ENCODE measurements at regions not wholly inside any gene's neighbourhood (a gene's known extent, or its start where the extent isn't known, plus 50 kb on each side); places are given as distances from the start of the nearest gene placed in this dataset.
"Not testable (repeated sequence)": the region's sequence is repeated elsewhere in the genome, so short reads cannot be mapped to it uniquely, and the experiment has no call there.

DNA sequence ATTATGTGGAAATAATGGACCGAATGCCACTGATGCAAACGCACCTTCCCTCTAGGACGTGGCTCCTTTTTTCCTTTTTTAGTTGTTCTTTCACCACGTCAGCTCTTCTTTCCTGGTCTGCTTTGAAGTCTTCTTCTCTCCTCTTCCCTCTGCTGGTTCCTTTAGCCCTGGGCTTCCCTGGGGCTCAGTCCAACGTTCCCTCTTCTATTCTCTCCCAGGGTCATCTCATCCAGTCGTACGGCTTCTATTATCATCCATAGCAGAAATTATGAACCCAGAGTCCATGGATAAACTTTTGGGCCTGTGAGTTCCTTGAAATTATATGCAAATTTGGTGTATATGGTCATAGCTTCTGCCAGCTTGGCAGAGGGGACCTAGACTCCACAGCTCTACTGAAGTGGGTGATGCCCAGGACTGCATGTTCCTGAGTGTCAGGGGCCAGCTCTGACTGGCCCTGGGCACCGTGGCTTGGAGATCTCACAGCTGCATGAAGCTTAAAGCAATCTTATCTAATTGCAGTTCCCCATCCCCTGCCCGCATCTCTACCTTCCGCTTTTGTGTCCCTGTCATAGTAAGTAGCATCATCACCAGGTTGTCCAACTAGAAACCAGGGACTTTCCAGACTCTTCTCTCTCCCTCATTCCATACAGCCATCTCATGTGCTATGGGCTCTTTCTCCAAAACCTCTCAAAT lies 746.3 kb upstream of the TPTE start:
- POLR2A ChIA-PET: not testable (repeated sequence)

DNA sequence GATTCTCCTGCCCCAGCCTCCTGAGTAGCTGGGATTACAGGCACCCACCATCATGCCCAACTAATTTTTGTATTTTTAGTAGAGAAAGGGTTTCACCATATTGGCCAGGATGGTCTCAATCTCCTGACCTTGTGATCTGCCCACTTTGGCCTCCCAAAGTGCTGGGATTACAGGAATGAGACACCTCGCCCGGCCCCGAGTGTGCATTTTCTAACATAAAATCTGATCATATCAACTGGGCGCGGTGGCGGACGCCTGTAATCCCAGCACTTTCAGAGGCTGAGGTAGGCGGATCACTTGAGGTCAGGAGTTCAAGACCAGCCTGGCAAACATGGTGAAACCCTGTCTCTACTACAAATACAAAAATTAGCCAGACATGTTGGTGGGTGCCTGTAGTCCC lies 745.5 kb upstream of the TPTE start:
- H3K27ac ChIP-seq (ENCODE audit: low read depth, low read length); H3K9me2 ChIP-seq (ENCODE audit: insufficient read depth); H3K79me2 ChIP-seq (ENCODE audit: insufficient read depth, low read length); H3K36me3 ChIP-seq (ENCODE audit: control insufficient read depth in 1 of 2, insufficient read depth in 2 of 2, low read length in 2 of 2); POLR2A ChIA-PET; H4K20me1 ChIP-seq (ENCODE audit: insufficient read depth); intact Hi-C loops (cut with micrococcal nuclease); RAD21 ChIA-PET (ENCODE audit: low non-redundant PET in 1 of 2, low total read pairs in 2 of 2, uncharacterized antibody in 2 of 2, unreplicated experiment in 2 of 2); H3K9ac ChIP-seq (ENCODE audit: low read length); DNase-seq (ENCODE audit: low read depth, low spot score); BruUV-seq (replicated peaks); H3K27me3 ChIP-seq (ENCODE audit: insufficient read depth, low read length); H3K4me3 ChIP-seq (replicated peaks in 1 of 2; ENCODE audit: low read depth in 1 of 2, low read length in 2 of 2); H3K4me2 ChIP-seq (ENCODE audit: low read length); CTCF ChIA-PET; H3K4me1 ChIP-seq (ENCODE audit: control insufficient read depth in 1 of 2, insufficient read depth in 2 of 2, low read length in 2 of 2); H2AFZ ChIP-seq (ENCODE audit: low read depth, low read length, poor library complexity, severe bottlenecking); ATAC-seq: not testable (repeated sequence)
- H3K9me3 ChIP-seq (ENCODE audit: control insufficient read depth in 1 of 2, insufficient read depth in 1 of 2, low read depth in 1 of 2, low read length in 2 of 2): peaks cover 55 to 60% of the 10 kb centered on the region in 2 experiments; a peak in 3 of 4 replicates

More for the DNA sequence above, 746.3 kb upstream of the TPTE start:
- intact Hi-C loops (cut with micrococcal nuclease); H3K4me1 ChIP-seq (ENCODE audit: control insufficient read depth in 1 of 2, insufficient read depth in 2 of 2, low read length in 2 of 2); H3K4me2 ChIP-seq (ENCODE audit: low read length); H3K9ac ChIP-seq (ENCODE audit: low read length); H4K20me1 ChIP-seq (ENCODE audit: insufficient read depth); ATAC-seq; H2AFZ ChIP-seq (ENCODE audit: low read depth, low read length, poor library complexity, severe bottlenecking); RAD21 ChIA-PET (ENCODE audit: low non-redundant PET in 1 of 2, low total read pairs in 2 of 2, uncharacterized antibody in 2 of 2, unreplicated experiment in 2 of 2); H3K9me2 ChIP-seq (ENCODE audit: insufficient read depth); H3K79me2 ChIP-seq (ENCODE audit: insufficient read depth, low read length); H3K4me3 ChIP-seq (replicated peaks in 1 of 2; ENCODE audit: low read depth in 1 of 2, low read length in 2 of 2); H3K27ac ChIP-seq (ENCODE audit: low read depth, low read length); BruUV-seq (replicated peaks); H3K27me3 ChIP-seq (ENCODE audit: insufficient read depth, low read length); CTCF ChIA-PET; H3K36me3 ChIP-seq (ENCODE audit: control insufficient read depth in 1 of 2, insufficient read depth in 2 of 2, low read length in 2 of 2); DNase-seq (ENCODE audit: low read depth, low spot score): not testable (repeated sequence)
- H3K9me3 ChIP-seq (ENCODE audit: control insufficient read depth in 1 of 2, insufficient read depth in 1 of 2, low read depth in 1 of 2, low read length in 2 of 2): peaks cover 54 to 55% of the 10 kb centered on the region in 2 experiments; a peak in 3 of 4 replicates

DNA sequence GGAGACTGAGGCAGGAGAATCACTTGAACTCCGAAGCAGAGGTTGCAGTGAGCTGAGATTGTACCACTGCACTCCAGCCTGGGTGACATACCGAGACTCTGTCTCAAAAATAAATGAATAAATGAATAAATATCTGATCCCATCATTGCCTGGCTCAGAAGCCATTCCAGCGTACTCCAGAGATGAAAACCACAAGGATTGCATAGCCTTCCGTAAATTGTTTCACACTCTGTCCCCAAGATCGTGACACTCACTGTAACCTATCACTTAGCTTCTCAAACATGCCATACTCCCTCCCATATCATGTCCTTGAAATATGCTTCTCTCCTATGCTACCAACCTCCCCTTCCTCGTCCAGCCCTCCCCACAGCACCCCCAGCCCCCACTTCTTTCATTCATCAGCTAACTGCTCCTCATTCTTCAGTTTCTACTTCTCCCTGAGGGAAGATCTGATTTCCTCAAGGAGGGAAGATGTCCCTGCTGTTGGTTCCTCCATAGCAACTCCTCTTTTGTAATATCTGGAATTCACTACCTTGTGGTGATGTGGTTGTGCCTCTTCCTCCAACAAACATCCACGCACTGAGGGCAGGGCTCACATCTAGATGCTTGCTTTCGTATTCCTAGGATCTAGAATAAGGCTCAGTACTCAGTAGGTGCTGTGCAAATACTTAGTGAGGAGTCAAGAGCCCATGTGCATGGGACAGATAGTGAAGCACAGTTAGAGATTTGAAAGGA lies 744.9 kb upstream of the TPTE start:
- H3K4me1 ChIP-seq (ENCODE audit: control insufficient read depth in 1 of 2, insufficient read depth in 2 of 2, low read length in 2 of 2); H4K20me1 ChIP-seq (ENCODE audit: insufficient read depth); intact Hi-C loops (cut with micrococcal nuclease); H3K4me3 ChIP-seq (replicated peaks in 1 of 2; ENCODE audit: low read depth in 1 of 2, low read length in 2 of 2); H3K27me3 ChIP-seq (ENCODE audit: insufficient read depth, low read length); RAD21 ChIA-PET (ENCODE audit: low non-redundant PET in 1 of 2, low total read pairs in 2 of 2, uncharacterized antibody in 2 of 2, unreplicated experiment in 2 of 2); H3K4me2 ChIP-seq (ENCODE audit: low read length); POLR2A ChIA-PET; H3K79me2 ChIP-seq (ENCODE audit: insufficient read depth, low read length); H3K27ac ChIP-seq (ENCODE audit: low read depth, low read length); H2AFZ ChIP-seq (ENCODE audit: low read depth, low read length, poor library complexity, severe bottlenecking); DNase-seq (ENCODE audit: low read depth, low spot score); ATAC-seq; H3K9ac ChIP-seq (ENCODE audit: low read length); BruUV-seq (replicated peaks); CTCF ChIA-PET; H3K36me3 ChIP-seq (ENCODE audit: control insufficient read depth in 1 of 2, insufficient read depth in 2 of 2, low read length in 2 of 2); H3K9me2 ChIP-seq (ENCODE audit: insufficient read depth): not testable (repeated sequence)
- peaks cover 53 to 60% of the 10 kb centered on the region in 2 experiments; a peak in 3 of 4 replicates for H3K9me3 ChIP-seq (ENCODE audit: control insufficient read depth in 1 of 2, insufficient read depth in 1 of 2, low read depth in 1 of 2, low read length in 2 of 2)

DNA sequence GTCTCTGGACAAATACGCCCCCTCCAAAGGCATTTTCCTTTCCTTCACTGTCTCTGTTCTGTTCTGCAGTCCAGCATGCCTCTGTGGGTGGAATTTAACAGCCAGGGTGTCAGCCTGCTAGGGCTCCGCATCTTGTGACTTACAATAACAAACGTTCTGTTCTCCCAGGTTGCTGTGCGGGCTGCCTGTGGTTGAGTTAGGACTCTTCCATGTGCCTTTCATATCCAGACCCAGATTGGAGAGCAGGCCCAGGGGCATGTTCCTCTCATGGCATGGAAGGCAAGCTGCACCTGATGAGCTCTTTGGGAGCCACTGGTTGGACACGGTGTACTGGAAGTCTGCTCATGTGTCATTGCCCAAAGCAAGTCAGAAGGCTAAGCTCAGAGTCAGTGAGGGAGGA lies 742.8 kb upstream of the TPTE start:
- BruUV-seq (replicated peaks); POLR2A ChIA-PET; H3K9me2 ChIP-seq (ENCODE audit: insufficient read depth); CTCF ChIA-PET; H3K79me2 ChIP-seq (ENCODE audit: insufficient read depth, low read length); RAD21 ChIA-PET (ENCODE audit: low non-redundant PET in 1 of 2, low total read pairs in 2 of 2, uncharacterized antibody in 2 of 2, unreplicated experiment in 2 of 2); H3K9ac ChIP-seq (ENCODE audit: low read length); H3K4me3 ChIP-seq (replicated peaks in 1 of 2; ENCODE audit: low read depth in 1 of 2, low read length in 2 of 2); ATAC-seq; H4K20me1 ChIP-seq (ENCODE audit: insufficient read depth); H3K36me3 ChIP-seq (ENCODE audit: control insufficient read depth in 1 of 2, insufficient read depth in 2 of 2, low read length in 2 of 2); H3K4me2 ChIP-seq (ENCODE audit: low read length); H3K4me1 ChIP-seq (ENCODE audit: control insufficient read depth in 1 of 2, insufficient read depth in 2 of 2, low read length in 2 of 2); H3K27me3 ChIP-seq (ENCODE audit: insufficient read depth, low read length); H2AFZ ChIP-seq (ENCODE audit: low read depth, low read length, poor library complexity, severe bottlenecking); H3K27ac ChIP-seq (ENCODE audit: low read depth, low read length); DNase-seq (ENCODE audit: low read depth, low spot score); intact Hi-C loops (cut with micrococcal nuclease): not testable (repeated sequence)
- H3K9me3 ChIP-seq (ENCODE audit: control insufficient read depth in 1 of 2, insufficient read depth in 1 of 2, low read depth in 1 of 2, low read length in 2 of 2): peaks cover 41 to 45% of the 10 kb centered on the region in 2 experiments; a peak in 3 of 4 replicates

All from HCT116 (cell line).